Neural progenitor cell (in vitro differentiated cells): ENCODE measurements at regions not wholly inside any gene's neighbourhood (a gene's known extent, or its start where the extent isn't known, plus 50 kb on each side); places are given as distances from the start of the nearest gene placed in this dataset.

Experiments used
- DNase-seq: peaks from one replicate; pipeline ENCODE4 v3.0.0-alpha.2; 2016; ENCODE audit warnings: low spot score
- H2AFZ ChIP-seq: fragments of 200-600 bp; sonication (generic); replicated peaks from 2 replicates; pipeline ENCODE4 v1.6.1; 2016; ENCODE audit warnings: antibody characterized with exemption
- H3F3A ChIP-seq: fragments of 200-600 bp; sonication (generic); 2 replicates; pipeline ENCODE4 v1.6.1; 2016; ENCODE audit warnings: antibody characterized with exemption, low read depth
- H3K27ac ChIP-seq: fragments of 200-600 bp; sonication (generic); 2 replicates; pipeline ENCODE4 v1.5.1; 2016; ENCODE audit warnings: mild to moderate bottlenecking
- H3K27me3 ChIP-seq: fragments of 200-600 bp; sonication (generic); 2 replicates; pipeline ENCODE4 v1.6.1; 2016; ENCODE audit warnings: mild to moderate bottlenecking, moderate library complexity
- H3K36me3 ChIP-seq: fragments of 200-600 bp; sonication (generic); 2 replicates; pipeline ENCODE4 v1.5.1; 2016
- H3K4me1 ChIP-seq: fragments of 200-600 bp; sonication (generic); 2 replicates; pipeline ENCODE4 v1.6.1; 2016; ENCODE audit warnings: mixed run types
- H3K4me2 ChIP-seq: fragments of 200-600 bp; sonication (generic); 2 replicates; pipeline ENCODE4 v1.6.1; 2016
- H3K4me3 ChIP-seq: fragments of 200-600 bp; sonication (generic); 2 replicates; pipeline ENCODE4 v1.5.1; 2016
- H3K79me2 ChIP-seq: fragments of 200-600 bp; sonication (generic); 2 replicates; pipeline ENCODE4 v1.6.1; 2016; ENCODE audit warnings: low read depth
- H3K9ac ChIP-seq: fragments of 200-600 bp; sonication (generic); 2 replicates; pipeline ENCODE4 v1.6.1; 2016
- H3K9me3 ChIP-seq: fragments of 200-600 bp; sonication (generic); 2 replicates; pipeline ENCODE4 v1.5.1; 2016; ENCODE audit warnings: low read depth
- H4K20me1 ChIP-seq: fragments of 200-600 bp; sonication (generic); 2 replicates; pipeline ENCODE4 v1.6.1; 2016; ENCODE audit warnings: low read depth
- H3K27ac Mint-ChIP-seq: 3 replicates; pipeline ENCODE4 v1.8.0; 2021; ENCODE audit warnings: mixed read lengths
- H3K27me3 Mint-ChIP-seq: 2 replicates; pipeline ENCODE4 v1.8.0; 2022; ENCODE audit warnings: low read depth, mild to moderate bottlenecking, inconsistent platforms, moderate library complexity, mixed read lengths; ENCODE audit not compliant: insufficient read depth
- H3K36me3 Mint-ChIP-seq: 3 replicates; pipeline ENCODE4 v1.8.0; 2021; ENCODE audit warnings: mixed read lengths
- H3K4me1 Mint-ChIP-seq: 3 replicates; pipeline ENCODE4 v1.8.0; 2021; ENCODE audit warnings: mixed read lengths
- H3K4me3 Mint-ChIP-seq: 3 replicates; pipeline ENCODE4 v1.8.0; 2021; ENCODE audit warnings: mild to moderate bottlenecking, moderate library complexity, mixed read lengths
- H3K9me3 Mint-ChIP-seq: 3 replicates; pipeline ENCODE4 v1.8.0; 2020; ENCODE audit warnings: mixed read lengths
- CTCF ChIP-seq: fragments of 200-600 bp; sonication (generic); IDR thresholded peaks from 2 replicates; pipeline ENCODE4 v1.5.1; 2017; ENCODE audit warnings: antibody characterized with exemption, mild to moderate bottlenecking
- EZH2 ChIP-seq: fragments of 200-600 bp; sonication (generic); IDR thresholded peaks from 2 replicates; pipeline ENCODE4 v1.6.1; 2017; ENCODE audit warnings: antibody characterized with exemption, mild to moderate bottlenecking, moderate library complexity
- EZH2phosphoT487 ChIP-seq: fragments of 200-600 bp; sonication (generic); IDR thresholded peaks from 2 replicates; pipeline ENCODE4 v1.6.1; 2017; ENCODE audit warnings: antibody characterized with exemption

- no peak overlapping the region for H2AFZ ChIP-seq
- Mint-ChIP-seq H3K9me3 (no peaks in the 10 kb centered on the region), H3K4me1 (peaks cover 9% of the 10 kb centered on the region), H3K27ac (no peak overlapping the region), H3K36me3 (no peaks in the 10 kb centered on the region), H3K27me3 (peaks cover 6% of the 10 kb centered on the region), H3K4me3 (no peak overlapping the region)
- H3K27ac ChIP-seq: no peak overlapping the region
- TF ChIP-seq EZH2phosphoT487 (no peak), CTCF (no peak), EZH2 (no peak)
- peaks cover 24% of the 10 kb centered on the region for H3K4me1 ChIP-seq
- H3K36me3 ChIP-seq: no peaks in the 10 kb centered on the region
- no peaks in the 10 kb centered on the region for H3K9me3 ChIP-seq
- no peak overlapping the region for H3K4me2 ChIP-seq
- H3K4me3 ChIP-seq: no peak overlapping the region
- no peaks in the 10 kb centered on the region for H4K20me1 ChIP-seq
- H3K27me3 ChIP-seq: no peaks in the 10 kb centered on the region
- no peaks in the 10 kb centered on the region for H3K79me2 ChIP-seq
- no peak overlapping the region for H3K9ac ChIP-seq
- DNase-seq: no peak
- H3F3A ChIP-seq: peaks cover 12% of the 10 kb centered on the region
Observed at GRCh38 chr1:209409780-209410179, 173.7 kb upstream of the CAMK1G start.

DNA sequence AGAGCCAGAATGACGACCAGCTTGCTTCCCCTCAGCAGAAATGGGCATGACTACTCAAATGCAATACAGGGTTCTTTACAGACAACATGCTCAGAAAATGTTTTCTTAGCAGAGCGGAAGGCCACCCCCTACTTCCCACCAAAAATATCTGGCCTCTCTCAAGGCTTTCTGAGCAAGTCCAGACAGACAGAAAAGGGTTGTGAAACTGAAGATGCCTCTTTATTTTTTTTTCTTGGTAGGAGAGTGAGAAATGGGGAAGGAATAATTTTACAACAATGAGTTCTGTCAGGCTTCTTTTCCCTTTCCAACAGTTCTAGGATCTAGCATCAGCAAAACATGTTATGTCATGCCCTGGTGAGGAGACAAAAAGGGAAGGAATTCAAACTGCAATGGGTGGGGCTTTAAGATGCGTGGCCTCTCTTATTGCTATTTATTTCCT, 172.0 kb upstream of the CAMK1G start:
- peaks cover 7% of the 10 kb centered on the region for H3K27me3 Mint-ChIP-seq
- H4K20me1 ChIP-seq: no peaks in the 10 kb centered on the region
- H3K27ac Mint-ChIP-seq: no peak overlapping the region
- H3K27me3 ChIP-seq: no peaks in the 10 kb centered on the region
- DNase-seq: no peak
- no peak overlapping the region for H3K4me3 ChIP-seq
- TF ChIP-seq EZH2 (no peak), EZH2phosphoT487 (no peak), CTCF (no peak)
- H3K9me3 ChIP-seq: no peaks in the 10 kb centered on the region
- no peaks in the 10 kb centered on the region for H3F3A ChIP-seq
- no peak overlapping the region for H3K4me3 Mint-ChIP-seq
- no peaks in the 10 kb centered on the region for H3K9me3 Mint-ChIP-seq
- peak overlapping the region; percentile 83 for H2AFZ ChIP-seq
- no peaks in the 10 kb centered on the region for H3K36me3 Mint-ChIP-seq
- no peaks in the 10 kb centered on the region for H3K79me2 ChIP-seq
- H3K9ac ChIP-seq: no peak overlapping the region
- no peaks in the 10 kb centered on the region for H3K36me3 ChIP-seq
- H3K4me1 ChIP-seq: peaks cover 17% of the 10 kb centered on the region
- H3K4me2 ChIP-seq: no peak overlapping the region
- H3K27ac ChIP-seq: no peak overlapping the region
- H3K4me1 Mint-ChIP-seq: peaks cover 10% of the 10 kb centered on the region

DNA sequence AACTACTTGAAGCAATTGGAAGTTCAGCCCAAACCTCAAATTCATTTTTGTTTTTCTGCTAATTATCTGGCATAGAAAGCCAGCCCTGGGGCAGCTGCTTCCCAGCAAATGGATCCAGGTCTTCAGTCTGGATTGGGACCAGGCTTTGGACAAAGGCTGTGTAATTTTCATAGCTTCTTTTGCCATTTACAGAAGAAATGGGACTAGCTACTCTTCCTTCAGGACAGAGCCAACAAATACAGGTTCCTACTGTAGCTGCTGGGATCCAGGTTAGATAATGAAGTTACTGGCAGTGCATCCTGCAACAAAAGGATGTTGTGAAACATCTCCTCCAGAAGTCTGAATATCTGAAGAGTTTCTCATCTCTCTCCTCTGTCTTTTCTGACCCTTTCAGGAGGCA, 171.5 kb upstream of the CAMK1G start:
- Mint-ChIP-seq H3K27me3 (peaks cover 6% of the 10 kb centered on the region), H3K4me1 (peaks cover 15% of the 10 kb centered on the region), H3K4me3 (no peak overlapping the region), H3K9me3 (no peaks in the 10 kb centered on the region), H3K27ac (no peak overlapping the region), H3K36me3 (no peaks in the 10 kb centered on the region)
- Histone ChIP-seq H3K27me3 (no peaks in the 10 kb centered on the region), H4K20me1 (no peaks in the 10 kb centered on the region), H3K36me3 (no peaks in the 10 kb centered on the region), H2AFZ (peak overlapping the region; percentile 83), H3K4me3 (no peak overlapping the region), H3K4me2 (no peak overlapping the region), H3K9me3 (no peaks in the 10 kb centered on the region), H3K79me2 (no peaks in the 10 kb centered on the region), H3F3A (no peaks in the 10 kb centered on the region), H3K27ac (no peak overlapping the region), H3K9ac (no peak overlapping the region), H3K4me1 (peaks cover 18% of the 10 kb centered on the region)
- no peak for DNase-seq
- TF ChIP-seq EZH2: no peak
- TF ChIP-seq CTCF: no peak
- TF ChIP-seq EZH2phosphoT487: no peak

- H3K27ac Mint-ChIP-seq: no peak overlapping the region
- Histone ChIP-seq H2AFZ (no peak overlapping the region), H3K9ac (no peak overlapping the region), H3K27me3 (no peaks in the 10 kb centered on the region), H3K9me3 (no peaks in the 10 kb centered on the region), H3K4me3 (no peak overlapping the region), H4K20me1 (no peaks in the 10 kb centered on the region), H3K36me3 (no peaks in the 10 kb centered on the region), H3K79me2 (no peaks in the 10 kb centered on the region), H3K4me1 (peaks cover 18% of the 10 kb centered on the region), H3F3A (no peaks in the 10 kb centered on the region), H3K27ac (no peak overlapping the region), H3K4me2 (no peak overlapping the region)
- H3K4me1 Mint-ChIP-seq: peaks cover 16% of the 10 kb centered on the region
- DNase-seq: no peak
- TF ChIP-seq CTCF (no peak), EZH2phosphoT487 (no peak), EZH2 (no peak)
- peaks cover 6% of the 10 kb centered on the region for H3K27me3 Mint-ChIP-seq
- H3K9me3 Mint-ChIP-seq: no peaks in the 10 kb centered on the region
- H3K4me3 Mint-ChIP-seq: no peak overlapping the region
- no peaks in the 10 kb centered on the region for H3K36me3 Mint-ChIP-seq
Observed at GRCh38 chr1:209412566-209412965, 170.9 kb upstream of the CAMK1G start.
